K562 (cell line): ENCODE measurements at regions not wholly inside any gene's neighbourhood (a gene's known extent, or its start where the extent isn't known, plus 50 kb on each side); places are given as distances from the start of the nearest gene placed in this dataset.

ENCODE experiments used
- CBFA2T2 ChIP-seq: fragments of 450-650 bp; conservative IDR thresholded peaks from 2 replicates; pipeline ENCODE4 v1.6.1; 2017; ENCODE audit warnings: mild to moderate bottlenecking
- CEBPG ChIP-seq, 3 experiments: fragments of 200-800 bp in 1 of 3; sonication (Bioruptor generic) in 1 of 3; sonication (generic) in 1 of 3; formaldehyde crosslinking in 1 of 3; IDR thresholded peaks in 2 of 3; conservative IDR thresholded peaks in 1 of 3; 2 replicates each; pipeline versions ENCODE4 v1.6.1 to v1.8.0; 2016 to 2022; ENCODE audit warnings: missing compliant biosample characterization in 2 of 3, missing genetic modification characterization in 2 of 3, mild to moderate bottlenecking in 1 of 3, missing genetic modification reagents in 1 of 3
- DPF2 ChIP-seq: fragments of 450-650 bp; IDR thresholded peaks from 2 replicates; pipeline ENCODE4 v1.6.1; 2016
- HNRNPUL1 ChIP-seq: fragments of 200-400 bp; formaldehyde crosslinking; IDR thresholded peaks from 2 replicates; pipeline ENCODE4 v1.6.1; 2017; ENCODE audit warnings: low read length
- HOMEZ ChIP-seq: fragments of 250-450 bp; sonication (Bioruptor Pico); IDR thresholded peaks from 2 replicates; pipeline ENCODE4 v1.4.0; 2020; ENCODE audit warnings: mild to moderate bottlenecking, moderate library complexity
- SAP30 ChIP-seq: fragments of 200-600 bp; sonication (generic); IDR thresholded peaks from 2 replicates; pipeline ENCODE4 v1.6.1; 2012; ENCODE audit warnings: borderline replicate concordance, low read depth, mild to moderate bottlenecking, moderate library complexity, low read length, control low read depth, inconsistent platforms; ENCODE audit not compliant: insufficient read depth, poor library complexity, severe bottlenecking
- STAT5A ChIP-seq: IDR thresholded peaks from 2 replicates; pipeline ENCODE4 v1.6.1; 2012; ENCODE audit warnings: low read length, inconsistent platforms, borderline replicate concordance
- TARDBP ChIP-seq: fragments of 450-650 bp; IDR thresholded peaks from 2 replicates; pipeline ENCODE4 v1.6.1; 2016
- TF ChIP-seq, protein P1 (sequence below): sonication (generic); formaldehyde crosslinking; IDR thresholded peaks from 2 replicates; pipeline ENCODE4 v1.8.0; 2022; ENCODE audit warnings: mild to moderate bottlenecking, missing genetic modification reagents
- TF ChIP-seq, protein P2 (sequence below): conservative IDR thresholded peaks from 2 replicates; pipeline ENCODE4 v1.6.1; 2011; ENCODE audit warnings: low read depth, mild to moderate bottlenecking, low read length; ENCODE audit not compliant: control insufficient read depth

GRCh38 chr5:84830265-84830664, 445.6 kb upstream of the EDIL3 start (continued):
- TF ChIP-seq, protein P1, sequence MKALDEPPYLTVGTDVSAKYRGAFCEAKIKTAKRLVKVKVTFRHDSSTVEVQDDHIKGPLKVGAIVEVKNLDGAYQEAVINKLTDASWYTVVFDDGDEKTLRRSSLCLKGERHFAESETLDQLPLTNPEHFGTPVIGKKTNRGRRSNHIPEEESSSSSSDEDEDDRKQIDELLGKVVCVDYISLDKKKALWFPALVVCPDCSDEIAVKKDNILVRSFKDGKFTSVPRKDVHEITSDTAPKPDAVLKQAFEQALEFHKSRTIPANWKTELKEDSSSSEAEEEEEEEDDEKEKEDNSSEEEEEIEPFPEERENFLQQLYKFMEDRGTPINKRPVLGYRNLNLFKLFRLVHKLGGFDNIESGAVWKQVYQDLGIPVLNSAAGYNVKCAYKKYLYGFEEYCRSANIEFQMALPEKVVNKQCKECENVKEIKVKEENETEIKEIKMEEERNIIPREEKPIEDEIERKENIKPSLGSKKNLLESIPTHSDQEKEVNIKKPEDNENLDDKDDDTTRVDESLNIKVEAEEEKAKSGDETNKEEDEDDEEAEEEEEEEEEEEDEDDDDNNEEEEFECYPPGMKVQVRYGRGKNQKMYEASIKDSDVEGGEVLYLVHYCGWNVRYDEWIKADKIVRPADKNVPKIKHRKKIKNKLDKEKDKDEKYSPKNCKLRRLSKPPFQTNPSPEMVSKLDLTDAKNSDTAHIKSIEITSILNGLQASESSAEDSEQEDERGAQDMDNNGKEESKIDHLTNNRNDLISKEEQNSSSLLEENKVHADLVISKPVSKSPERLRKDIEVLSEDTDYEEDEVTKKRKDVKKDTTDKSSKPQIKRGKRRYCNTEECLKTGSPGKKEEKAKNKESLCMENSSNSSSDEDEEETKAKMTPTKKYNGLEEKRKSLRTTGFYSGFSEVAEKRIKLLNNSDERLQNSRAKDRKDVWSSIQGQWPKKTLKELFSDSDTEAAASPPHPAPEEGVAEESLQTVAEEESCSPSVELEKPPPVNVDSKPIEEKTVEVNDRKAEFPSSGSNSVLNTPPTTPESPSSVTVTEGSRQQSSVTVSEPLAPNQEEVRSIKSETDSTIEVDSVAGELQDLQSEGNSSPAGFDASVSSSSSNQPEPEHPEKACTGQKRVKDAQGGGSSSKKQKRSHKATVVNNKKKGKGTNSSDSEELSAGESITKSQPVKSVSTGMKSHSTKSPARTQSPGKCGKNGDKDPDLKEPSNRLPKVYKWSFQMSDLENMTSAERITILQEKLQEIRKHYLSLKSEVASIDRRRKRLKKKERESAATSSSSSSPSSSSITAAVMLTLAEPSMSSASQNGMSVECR (CRISPR knock-in tag): no peak
- TF ChIP-seq DPF2 (no peak), CBFA2T2 (no peak), HNRNPUL1 (no peak), SAP30 (no peak), TARDBP (no peak), STAT5A (no peak), CEBPG (CRISPR knock-in tag; IDR thresholded peaks at IDR 0.05) (no peak), CEBPG (tag; conservative IDR thresholded peaks at IDR 0.05 in 1 of 2, IDR thresholded peaks at IDR 0.05 in 1 of 2) (no peak), HOMEZ (CRISPR knock-in tag) (no peak)
- TF ChIP-seq, protein P2, sequence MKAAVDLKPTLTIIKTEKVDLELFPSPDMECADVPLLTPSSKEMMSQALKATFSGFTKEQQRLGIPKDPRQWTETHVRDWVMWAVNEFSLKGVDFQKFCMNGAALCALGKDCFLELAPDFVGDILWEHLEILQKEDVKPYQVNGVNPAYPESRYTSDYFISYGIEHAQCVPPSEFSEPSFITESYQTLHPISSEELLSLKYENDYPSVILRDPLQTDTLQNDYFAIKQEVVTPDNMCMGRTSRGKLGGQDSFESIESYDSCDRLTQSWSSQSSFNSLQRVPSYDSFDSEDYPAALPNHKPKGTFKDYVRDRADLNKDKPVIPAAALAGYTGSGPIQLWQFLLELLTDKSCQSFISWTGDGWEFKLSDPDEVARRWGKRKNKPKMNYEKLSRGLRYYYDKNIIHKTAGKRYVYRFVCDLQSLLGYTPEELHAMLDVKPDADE: no peak
